Left lung (tissue), 4 donors: ENCODE measurements at regions not wholly inside any gene's neighbourhood (a gene's known extent, or its start where the extent isn't known, plus 50 kb on each side); places are given as distances from the start of the nearest gene placed in this dataset.

Source experiments
- ATAC-seq: fragments of 200-7000 bp; cut with Tn5 transposase; one replicate; pipeline ENCODE4 v1.9.1; 2020; ENCODE audit warnings: moderate library complexity
- DNase-seq, 4 donors: peaks; one replicate each; pipeline ENCODE4 v3.0.0-alpha.2; 2013 to 2020
- H3K27ac ChIP-seq, 2 donors: fragments of 200-600 bp; sonication (generic) in 1 of 2; one replicate each; pipeline versions ENCODE4 v1.5.0 to v1.8.0; 2020 to 2021
- H3K27me3 ChIP-seq, 2 donors: fragments of 200-600 bp; sonication (generic) in 1 of 2; one replicate each; pipeline versions ENCODE4 v1.5.0 to v1.8.0; 2020 to 2021
- H3K36me3 ChIP-seq, 2 donors: fragments of 200-600 bp; sonication (generic) in 1 of 2; one replicate each; pipeline versions ENCODE4 v1.5.0 to v1.8.0; 2020 to 2021
- H3K4me1 ChIP-seq, 2 donors: fragments of 200-600 bp; one replicate each; pipeline ENCODE4 v1.8.0; 2021
- H3K4me3 ChIP-seq, 2 donors: fragments of 200-600 bp; sonication (generic) in 1 of 2; one replicate each; pipeline versions ENCODE4 v1.5.0 to v1.8.0; 2020 to 2021; ENCODE audit warnings: mild to moderate bottlenecking in 1 of 2
- H3K9me3 ChIP-seq, 2 donors: fragments of 200-600 bp; sonication (generic) in 1 of 2; one replicate each; pipeline versions ENCODE4 v1.5.0 to v1.8.0; 2020 to 2021
- CTCF ChIP-seq, 2 donors: fragments of 200-600 bp; sonication (generic) in 1 of 2; IDR thresholded peaks; one replicate each; pipeline versions ENCODE4 v1.5.0 to v1.8.0; 2021; ENCODE audit warnings: antibody characterized with exemption in 2 of 2
- intact Hi-C, 2 donors: fragments of 100-400 bp; cut with DNase I; formaldehyde crosslinking; loops; one replicate each; pipeline versions ENCODE4 v1.11.2 to v1.14.2; 2022
- donor health status: DM: no; HTN: yes; CAD: no.
- donor health status: DM: no; HTN: no; CAD: no.

- ATAC-seq = no peak
- intact Hi-C loops = no loop called here
Measured at GRCh38 chr1:222266223-222267196, 281.4 kb downstream of the HHIPL2 start.

GRCh38 chr1:222263791-222264190, 284.1 kb downstream of the HHIPL2 start:
- DNase-seq = no peak
- H3K27me3 ChIP-seq = no peaks in the 10 kb centered on the region
- no peaks in the 10 kb centered on the region for H3K4me1 ChIP-seq
- no peaks in the 10 kb centered on the region for H3K9me3 ChIP-seq
- intact Hi-C loops = no loop called here
- H3K4me3 ChIP-seq = no peak overlapping the region
- H3K27ac ChIP-seq = no peak overlapping the region
- no peaks in the 10 kb centered on the region for H3K36me3 ChIP-seq
- ATAC-seq = no peak
- TF ChIP-seq CTCF (IDR thresholded peaks at IDR 0.05) = no peak

More at GRCh38 chr1:222266223-222267196, 281.4 kb downstream of the HHIPL2 start:
- TF ChIP-seq CTCF (IDR thresholded peaks at IDR 0.05) = no peak
- H3K4me3 ChIP-seq = no peak overlapping the region
- H3K27me3 ChIP-seq = no peaks in the 10 kb centered on the region
- H3K4me1 ChIP-seq = no peaks in the 10 kb centered on the region
- no peaks in the 10 kb centered on the region for H3K9me3 ChIP-seq
- H3K27ac ChIP-seq = no peak overlapping the region
- H3K36me3 ChIP-seq = no peaks in the 10 kb centered on the region
- no peak for DNase-seq

DNA sequence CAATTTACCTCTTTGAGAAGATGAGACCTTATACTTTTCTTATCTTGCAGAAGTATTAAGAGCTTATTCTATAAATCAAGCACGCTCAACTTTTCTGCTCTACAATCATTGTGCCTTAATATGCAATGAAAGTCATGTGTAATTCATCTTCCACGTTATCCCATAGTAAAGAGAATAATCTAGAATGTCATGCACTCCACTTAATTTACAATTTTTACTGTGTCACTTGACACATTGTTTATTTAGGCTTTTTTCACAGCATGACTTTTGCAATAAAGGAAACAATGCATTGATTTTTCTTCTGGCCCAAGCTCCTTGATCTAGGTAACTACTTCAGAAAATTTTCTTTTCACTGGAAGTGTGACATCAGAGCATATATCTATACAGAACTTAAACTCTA, 290.9 kb downstream of the HHIPL2 start:
- no peak for TF ChIP-seq CTCF (IDR thresholded peaks at IDR 0.05)
- no peaks in the 10 kb centered on the region for H3K4me1 ChIP-seq
- ATAC-seq (no peak), DNase-seq (no peak)
- no peaks in the 10 kb centered on the region for H3K27me3 ChIP-seq
- no peak overlapping the region for H3K27ac ChIP-seq
- H3K4me3 ChIP-seq = no peak overlapping the region
- H3K36me3 ChIP-seq = no peaks in the 10 kb centered on the region
- H3K9me3 ChIP-seq = no peaks in the 10 kb centered on the region
- intact Hi-C loops = no loop called here

GRCh38 chr1:222256058-222256457, 291.8 kb downstream of the HHIPL2 start:
- ATAC-seq (no peak), DNase-seq (no peak)
- intact Hi-C loops = no loop called here

More at GRCh38 chr1:222256058-222256457, 291.8 kb downstream of the HHIPL2 start:
- Histone ChIP-seq H3K9me3 (no peaks in the 10 kb centered on the region), H3K27ac (no peak overlapping the region), H3K4me3 (no peak overlapping the region), H3K36me3 (no peaks in the 10 kb centered on the region), H3K27me3 (no peaks in the 10 kb centered on the region), H3K4me1 (no peaks in the 10 kb centered on the region)
- no peak for TF ChIP-seq CTCF (IDR thresholded peaks at IDR 0.05)
